WTC11 (cell line): ENCODE measurements at regions not wholly inside any gene's neighbourhood (a gene's known extent, or its start where the extent isn't known, plus 50 kb on each side); places are given as distances from the start of the nearest gene placed in this dataset.

Experiments used
- ATAC-seq: fragments of 200-7000 bp; cut with Tn5 transposase; 2 replicates; pipeline ENCODE4 v1.10.0; 2021; ENCODE audit warnings: mild to moderate bottlenecking, moderate library complexity
- CTCF ChIA-PET: fragments of 300-600 bp; sonication (Branson Sonifier 250); formaldehyde crosslinking; loops from one replicate; lab custom pipeline; 2021; ENCODE audit warnings: antibody characterized with exemption; lab: Charles Lee
- POLR2A ChIA-PET: fragments of 350-600 bp; sonication (Branson Sonifier 250); formaldehyde crosslinking; loops from one replicate; lab custom pipeline; 2021; ENCODE audit warnings: antibody characterized with exemption; lab: Charles Lee
- DNase-seq: peaks from one replicate; pipeline ENCODE4 v3.0.0; 2021; ENCODE audit warnings: low spot score
- H3K27ac Mint-ChIP-seq: 2 replicates; pipeline ENCODE4 v1.8.0; 2021; ENCODE audit warnings: mixed read lengths
- H3K27me3 Mint-ChIP-seq: 2 replicates; pipeline ENCODE4 v1.8.0; 2021; ENCODE audit warnings: low read depth, mild to moderate bottlenecking, moderate library complexity, mixed read lengths
- H3K36me3 Mint-ChIP-seq: 2 replicates; pipeline ENCODE4 v1.8.0; 2021; ENCODE audit warnings: mixed read lengths
- H3K4me1 Mint-ChIP-seq: 2 replicates; pipeline ENCODE4 v1.8.0; 2022; ENCODE audit warnings: mixed read lengths
- H3K4me3 Mint-ChIP-seq: 2 replicates; pipeline ENCODE4 v1.8.0; 2021; ENCODE audit warnings: mild to moderate bottlenecking, moderate library complexity, mixed read lengths
- H3K9me3 Mint-ChIP-seq: 2 replicates; pipeline ENCODE4 v1.8.0; 2021; ENCODE audit warnings: mixed read lengths
- AFF4 ChIP-seq: sonication (generic); formaldehyde crosslinking; IDR thresholded peaks from 2 replicates; pipeline ENCODE4 v1.8.1; 2023; ENCODE audit warnings: mild to moderate bottlenecking, missing genetic modification reagents, borderline replicate concordance
- CREM ChIP-seq: sonication (generic); formaldehyde crosslinking; IDR thresholded peaks from 2 replicates; pipeline ENCODE4 v1.8.1; 2022; ENCODE audit warnings: mild to moderate bottlenecking, missing genetic modification reagents, moderate library complexity
- EMX1 ChIP-seq: fragments of 250-450 bp; sonication (Bioruptor Pico); IDR thresholded peaks from 2 replicates; pipeline ENCODE4 v1.8.0; 2021; ENCODE audit warnings: mild to moderate bottlenecking
- FOXP4 ChIP-seq: sonication (generic); formaldehyde crosslinking; IDR thresholded peaks from 2 replicates; pipeline ENCODE4 v1.8.0; 2022; ENCODE audit warnings: mild to moderate bottlenecking, missing genetic modification reagents
- GTF2I ChIP-seq: fragments of 250-450 bp; sonication (Bioruptor Pico); conservative IDR thresholded peaks from 2 replicates; pipeline ENCODE4 v1.4.0; 2021; ENCODE audit warnings: mild to moderate bottlenecking
- IRF1 ChIP-seq: sonication (generic); formaldehyde crosslinking; IDR thresholded peaks from 2 replicates; pipeline ENCODE4 v1.8.0; 2023; ENCODE audit warnings: missing genetic modification reagents
- NFYB ChIP-seq: sonication (generic); formaldehyde crosslinking; conservative IDR thresholded peaks from 2 replicates; pipeline ENCODE4 v1.8.0; 2022; ENCODE audit warnings: low read depth, missing genetic modification reagents
- PREB ChIP-seq: sonication (generic); formaldehyde crosslinking; IDR thresholded peaks from 2 replicates; pipeline ENCODE4 v1.8.1; 2022; ENCODE audit warnings: mild to moderate bottlenecking, missing genetic modification reagents, moderate library complexity, borderline replicate concordance
- TEAD4 ChIP-seq: sonication (generic); formaldehyde crosslinking; IDR thresholded peaks from 2 replicates; pipeline ENCODE4 v1.8.0; 2022; ENCODE audit warnings: mild to moderate bottlenecking, missing genetic modification reagents
- USF2 ChIP-seq: sonication (generic); formaldehyde crosslinking; IDR thresholded peaks from 2 replicates; pipeline ENCODE4 v1.8.1; 2023; ENCODE audit warnings: mild to moderate bottlenecking, missing genetic modification reagents, moderate library complexity
- ZBTB43 ChIP-seq: sonication (generic); formaldehyde crosslinking; IDR thresholded peaks from 2 replicates; pipeline ENCODE4 v1.8.1; 2023; ENCODE audit warnings: mild to moderate bottlenecking, missing genetic modification reagents
- ZNF138 ChIP-seq: sonication (generic); formaldehyde crosslinking; conservative IDR thresholded peaks from 2 replicates; pipeline ENCODE4 v1.8.1; 2022; ENCODE audit warnings: mild to moderate bottlenecking, moderate library complexity, missing genetic modification reagents
- ZNF423 ChIP-seq: fragments of 250-450 bp; sonication (Bioruptor Pico); IDR thresholded peaks from 2 replicates; pipeline ENCODE4 v2.1.2; 2022; ENCODE audit warnings: mild to moderate bottlenecking, moderate library complexity
- ZNF512 ChIP-seq: sonication (generic); formaldehyde crosslinking; IDR thresholded peaks from 2 replicates; pipeline ENCODE4 v1.8.1; 2022; ENCODE audit warnings: missing genetic modification reagents, borderline replicate concordance
- ZNF532 ChIP-seq: fragments of 250-450 bp; sonication (Bioruptor Pico); IDR thresholded peaks from 2 replicates; pipeline ENCODE4 v1.9.0; 2021; ENCODE audit warnings: mild to moderate bottlenecking, borderline replicate concordance
- ZSCAN18 ChIP-seq: fragments of 250-450 bp; sonication (Bioruptor Pico); IDR thresholded peaks from 2 replicates; pipeline ENCODE4 v2.1.2; 2022; ENCODE audit warnings: mild to moderate bottlenecking, moderate library complexity

GRCh38 chr11:80986421-80987074 lies 1545.7 kb upstream of the TENM4 start:
- H3K27me3 Mint-ChIP-seq: no peaks in the 10 kb centered on the region; the same call in 1 of the 2 replicates
- ChIA-PET POLR2A (interaction anchor here (0.7 kb wide), 1 partner anchor 1758 kb away, joined by 7 read pairs; no protein-coding TSS in a partner anchor), CTCF (interaction anchor here (0.7 kb wide), 1 partner anchor 11 kb away, joined by 3 read pairs; no protein-coding TSS in a partner anchor)
- ATAC-seq: no peak
- H3K4me1 Mint-ChIP-seq: peaks cover 61% of the 10 kb centered on the region
- DNase-seq: no peak
- peaks cover 8% of the 10 kb centered on the region for H3K9me3 Mint-ChIP-seq
- no peak overlapping the region for H3K4me3 Mint-ChIP-seq
- 0 out of 2 replicates have a peak, but pooled peaks cover 5% of the 10 kb centered on the region for H3K36me3 Mint-ChIP-seq
- no peak overlapping the region for H3K27ac Mint-ChIP-seq
- no peak for TF ChIP-seq AFF4 (CRISPR knock-in tag)
- TF ChIP-seq EMX1 (CRISPR knock-in tag): no peak
- TF ChIP-seq GTF2I (CRISPR knock-in tag): no peak
- TF ChIP-seq TEAD4 (CRISPR knock-in tag): no peak
- no peak for TF ChIP-seq ZNF138
- no peak for TF ChIP-seq ZSCAN18
- no peak for TF ChIP-seq ZNF532 (CRISPR knock-in tag)
- no peak for TF ChIP-seq ZNF512 (CRISPR knock-in tag)
- TF ChIP-seq IRF1 (CRISPR knock-in tag): no peak
- no peak for TF ChIP-seq USF2
- no peak for TF ChIP-seq NFYB (CRISPR knock-in tag)
- TF ChIP-seq CREM (CRISPR knock-in tag): no peak
- no peak for TF ChIP-seq FOXP4
- no peak for TF ChIP-seq ZNF423
- no peak for TF ChIP-seq PREB (CRISPR knock-in tag)
- TF ChIP-seq ZBTB43 (CRISPR knock-in tag): no peak
